ENCODE measurements at regions not wholly inside any gene's neighbourhood (a gene's known extent, or its start where the extent isn't known, plus 50 kb on each side); places are given as distances from the start of the nearest gene placed in this dataset.
"Not testable (repeated sequence)": the region's sequence is repeated elsewhere in the genome, so short reads cannot be mapped to it uniquely, and the experiment has no call there.

DNA sequence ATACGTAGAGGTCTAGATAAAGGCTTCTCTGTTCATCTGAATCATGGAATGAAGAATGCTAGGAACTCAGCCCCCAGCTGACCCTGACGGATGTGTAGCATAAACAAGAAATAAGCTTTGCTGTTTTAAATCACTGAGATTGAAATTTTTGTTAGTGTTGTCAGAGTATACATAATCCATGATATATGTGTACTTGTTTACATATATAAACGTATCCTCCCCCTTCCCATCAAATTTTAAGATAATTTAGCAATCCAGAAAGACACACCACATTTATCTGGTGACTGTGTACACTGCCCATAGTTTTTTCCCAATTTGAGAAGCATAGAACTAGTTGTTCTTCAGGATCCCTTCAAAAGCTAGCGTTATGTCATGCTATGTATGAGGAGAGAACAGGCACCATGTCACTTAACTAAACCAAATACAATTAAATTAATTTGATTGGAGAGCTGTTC, 80.8 kb upstream of the OSMR start:
- ATAC-seq (no peak), DNase-seq (ENCODE audit: missing footprints) (no peak)
- intact Hi-C loops (cut with DNase I), result no loop called here

- ATAC-seq (no peak), DNase-seq (ENCODE audit: missing footprints) (no peak)
- intact Hi-C loops (cut with DNase I), result no loop called here
Measured at GRCh38 chr5:38765399-38765861, 80.4 kb upstream of the OSMR start.

DNA sequence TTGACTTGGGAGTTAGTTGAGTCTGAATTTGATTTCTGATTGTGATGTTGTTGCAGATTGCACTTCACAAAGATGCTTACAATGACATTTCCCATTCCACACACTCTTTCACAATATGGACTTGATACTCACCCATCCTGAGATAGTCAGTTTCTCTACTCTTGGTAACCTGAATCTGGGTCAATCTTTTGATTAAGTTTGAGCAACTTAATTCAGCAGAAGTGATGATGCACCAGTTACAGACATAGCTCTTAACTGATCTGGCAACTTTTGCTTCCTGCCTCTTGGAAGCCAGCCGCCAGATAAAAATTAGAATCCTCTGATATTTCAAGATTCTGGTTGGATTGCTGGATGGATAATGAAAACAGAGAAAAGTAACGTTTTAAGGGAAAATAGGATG, 79.7 kb upstream of the OSMR start:
- ATAC-seq (no peak), DNase-seq (ENCODE audit: missing footprints) (no peak)
- intact Hi-C loops (cut with DNase I), result no loop called here

DNA sequence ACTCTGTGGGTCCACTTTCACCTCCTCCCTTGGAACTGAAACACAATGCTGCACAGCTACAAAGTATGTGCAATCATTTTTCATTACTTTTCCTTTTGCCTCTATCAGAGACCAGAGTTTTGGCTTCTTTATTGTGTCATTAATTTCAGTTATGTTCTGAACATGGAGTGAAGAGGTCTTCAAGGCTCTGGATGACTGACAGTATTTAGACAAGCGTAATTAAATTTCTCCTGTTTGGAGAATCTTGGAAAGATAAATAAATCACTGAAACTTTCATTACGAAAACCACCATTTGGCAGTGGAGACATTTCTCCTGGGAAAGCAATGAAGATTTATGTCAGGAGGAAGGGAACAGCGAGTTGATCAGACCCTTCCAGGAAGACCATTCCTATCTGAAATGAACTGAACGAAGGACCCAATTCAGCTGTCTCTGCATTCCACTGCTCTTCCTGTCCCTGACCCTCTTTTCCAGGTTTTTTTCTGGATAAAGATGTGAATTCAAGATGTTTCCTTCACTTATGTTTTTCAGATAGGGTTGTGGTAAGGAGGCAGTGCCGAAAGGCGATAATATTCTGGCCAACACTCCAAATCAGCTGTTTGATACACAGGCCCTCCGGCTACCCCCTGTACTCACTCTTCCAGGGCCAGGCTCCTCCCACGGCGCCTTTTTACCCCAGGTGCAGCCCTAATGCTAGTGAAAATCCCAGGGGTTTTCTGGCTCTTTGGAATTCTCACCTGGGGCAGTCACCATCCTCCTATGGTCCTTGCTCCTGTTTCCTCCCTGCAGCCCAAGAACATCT, 77.2 kb upstream of the OSMR start:
- ATAC-seq (peak; percentile 84), DNase-seq (ENCODE audit: missing footprints) (no peak)
- intact Hi-C loops (cut with DNase I), result no loop called here

GRCh38 chr5:38772471-38772870, 73.3 kb upstream of the OSMR start:
- no peak for DNase-seq (ENCODE audit: missing footprints)
- intact Hi-C loops (cut with DNase I), result no loop called here
- ATAC-seq, result no peak

DNA sequence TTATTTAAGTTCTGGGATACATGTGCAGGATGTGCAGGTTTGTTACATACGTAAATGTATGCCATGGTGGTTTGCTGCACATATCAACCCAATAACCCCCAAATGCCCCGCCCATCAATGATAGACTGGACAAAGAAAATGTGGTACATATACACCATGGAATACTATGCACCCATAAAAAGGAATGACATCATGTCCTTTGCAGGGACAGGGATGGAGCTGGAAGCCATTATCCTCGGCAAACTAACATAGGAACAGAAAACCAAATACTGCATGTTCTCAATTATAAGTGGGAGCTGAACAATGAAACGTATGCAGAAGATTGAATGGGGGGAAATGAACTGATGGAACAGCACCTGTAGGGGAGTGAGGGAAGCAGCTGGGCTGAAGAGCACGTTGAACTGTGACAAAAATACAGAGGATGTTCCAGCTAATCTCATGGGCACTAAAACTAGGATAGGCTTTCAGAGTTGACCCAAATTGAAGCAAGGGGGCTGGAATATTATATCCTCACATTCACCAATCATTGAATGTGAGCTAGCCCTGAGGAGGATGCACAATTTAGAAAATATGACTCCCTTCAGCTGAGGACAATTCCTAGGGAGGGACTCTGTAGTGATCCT, 70.5 kb upstream of the OSMR start:
- ATAC-seq, result no peak
- DNase-seq (ENCODE audit: missing footprints), result no peak
- intact Hi-C loops (cut with DNase I), result no loop called here

GRCh38 chr5:38776149-38776896, 69.5 kb upstream of the OSMR start:
- ATAC-seq (peak; percentile 42), DNase-seq (ENCODE audit: missing footprints) (no peak)
- intact Hi-C loops (cut with DNase I), result no loop called here

DNA sequence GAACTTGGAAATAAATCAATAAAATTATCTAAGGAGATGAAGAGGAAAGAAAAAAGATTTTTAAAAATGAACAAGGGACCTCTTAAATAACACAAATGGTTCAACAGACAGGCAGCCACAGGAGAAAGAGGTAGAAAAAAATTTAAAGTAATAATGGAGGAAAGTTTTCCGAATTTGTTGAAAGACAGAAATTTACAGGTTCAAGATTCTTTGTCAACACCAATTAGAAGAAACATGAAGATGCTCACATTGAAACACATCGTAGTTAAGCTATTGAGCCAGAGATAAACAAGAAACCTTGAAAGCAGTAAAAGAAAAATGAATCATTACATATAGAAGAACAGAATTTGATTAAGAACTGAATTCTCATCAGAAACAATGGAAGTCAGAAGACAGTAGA, 68.7 kb upstream of the OSMR start:
- intact Hi-C loops (cut with DNase I), result no loop called here
- ATAC-seq (no peak), DNase-seq (ENCODE audit: missing footprints) (no peak)

- ATAC-seq (no peak), DNase-seq (ENCODE audit: missing footprints) (no peak)
- intact Hi-C loops (cut with DNase I), result no loop called here
Measured at GRCh38 chr5:38780316-38780715, 65.5 kb upstream of the OSMR start.

DNA sequence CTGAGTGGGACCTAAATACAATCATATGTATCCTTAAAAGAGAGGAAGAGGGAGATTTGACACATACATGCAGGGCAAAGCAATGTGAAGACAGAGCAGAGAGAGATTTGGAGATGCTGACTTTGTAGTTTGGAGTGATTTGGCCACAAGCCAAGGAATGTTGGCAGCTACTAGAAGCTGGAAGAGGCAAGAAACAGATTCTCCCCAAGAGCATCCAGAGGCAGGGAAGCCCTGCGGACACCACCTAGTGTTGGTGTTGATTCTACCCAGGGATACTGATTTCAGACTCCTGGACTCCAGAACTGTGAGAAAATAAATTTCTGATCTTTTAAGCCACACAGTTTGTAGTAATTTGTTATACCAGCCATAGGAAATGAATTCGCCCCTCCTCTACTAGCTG, 64.9 kb upstream of the OSMR start:
- DNase-seq (ENCODE audit: missing footprints) (peak; percentile 68), ATAC-seq (peak; percentile 76)
- intact Hi-C loops (cut with DNase I), result no loop called here

- no peak for ATAC-seq
- intact Hi-C loops (cut with DNase I), result no loop called here
Measured at GRCh38 chr5:38782180-38782835, 63.5 kb upstream of the OSMR start.

GRCh38 chr5:38783011-38783561, 62.7 kb upstream of the OSMR start:
- intact Hi-C loops (cut with DNase I), result no loop called here
- peak; percentile 92 for ATAC-seq
- DNase-seq (ENCODE audit: missing footprints), result no peak

More at GRCh38 chr5:38782180-38782835, 63.5 kb upstream of the OSMR start:
- DNase-seq (ENCODE audit: missing footprints), result no peak

DNA sequence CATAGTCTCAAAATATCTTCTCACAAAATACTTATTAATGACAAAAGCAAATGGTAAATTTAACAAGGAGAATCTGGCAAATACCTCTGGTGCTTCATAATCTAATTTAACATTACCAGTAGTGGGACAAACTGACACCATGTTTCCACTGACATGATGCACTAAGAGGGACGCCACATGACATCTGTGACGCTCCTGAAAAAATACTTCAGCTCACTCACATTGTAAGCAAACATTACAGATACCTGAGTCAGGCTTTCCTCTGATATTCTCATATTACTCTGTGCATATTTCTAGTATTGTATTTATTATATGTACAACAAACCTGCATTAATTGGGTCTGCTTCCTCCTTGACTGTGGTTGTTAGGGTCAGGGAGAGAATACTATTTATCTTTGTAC, 56.7 kb upstream of the OSMR start:
- intact Hi-C loops (cut with DNase I), result no loop called here
- ATAC-seq, result no peak
- DNase-seq (ENCODE audit: missing footprints), result no peak

GRCh38 chr5:38789777-38790176, 56.0 kb upstream of the OSMR start:
- DNase-seq (ENCODE audit: missing footprints) (no peak), ATAC-seq (no peak)
- intact Hi-C loops (cut with DNase I), result no loop called here

GRCh38 chr5:38790268-38790667, 55.5 kb upstream of the OSMR start:
- DNase-seq (ENCODE audit: missing footprints) (no peak), ATAC-seq (no peak)
- intact Hi-C loops (cut with DNase I), result no loop called here

GRCh38 chr5:38790891-38791290, 54.9 kb upstream of the OSMR start:
- ATAC-seq (no peak), DNase-seq (ENCODE audit: missing footprints) (no peak)
- intact Hi-C loops (cut with DNase I), result no loop called here

DNA sequence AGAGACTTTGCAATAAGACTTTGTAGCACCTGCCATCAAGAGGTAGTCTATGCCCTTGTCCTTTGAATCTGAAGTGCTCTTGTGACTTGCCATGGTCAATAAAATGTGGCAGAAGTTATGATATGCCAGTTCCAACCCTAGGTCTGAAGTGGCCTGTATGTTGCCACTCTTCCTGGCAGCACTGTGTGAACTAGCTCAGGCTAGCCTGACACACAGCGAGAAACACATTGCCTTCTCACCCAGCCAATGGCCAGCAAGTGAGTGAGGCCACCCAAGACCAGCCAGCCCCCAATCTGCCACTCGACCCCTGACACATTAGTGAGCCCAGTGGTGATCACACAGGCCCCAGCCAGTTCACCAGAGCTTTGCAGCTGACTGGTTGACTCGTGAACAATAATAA, 52.7 kb upstream of the OSMR start:
- DNase-seq (ENCODE audit: missing footprints) (no peak), ATAC-seq (no peak)
- intact Hi-C loops (cut with DNase I), result no loop called here

DNA sequence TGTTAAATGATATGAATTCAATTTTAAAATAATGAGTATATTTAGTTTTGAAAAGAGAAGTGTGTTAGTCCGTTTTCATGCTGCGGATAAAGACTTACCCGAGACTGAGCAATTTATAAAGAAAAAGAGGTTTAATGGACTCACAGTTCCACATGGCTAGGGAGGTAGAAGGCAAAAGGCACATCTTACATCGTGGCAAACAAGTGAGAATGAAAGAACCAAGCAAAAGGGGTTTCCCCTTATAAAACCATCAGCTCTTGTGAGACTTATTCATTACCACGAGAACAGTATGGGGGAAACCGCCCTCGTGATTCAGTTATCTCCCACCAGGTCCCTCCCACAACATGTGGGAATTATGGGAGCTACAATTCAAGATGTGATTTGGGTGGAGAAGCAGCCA, 51.8 kb upstream of the OSMR start:
- ATAC-seq; DNase-seq (ENCODE audit: missing footprints); intact Hi-C loops (cut with DNase I): not testable (repeated sequence)

DNA sequence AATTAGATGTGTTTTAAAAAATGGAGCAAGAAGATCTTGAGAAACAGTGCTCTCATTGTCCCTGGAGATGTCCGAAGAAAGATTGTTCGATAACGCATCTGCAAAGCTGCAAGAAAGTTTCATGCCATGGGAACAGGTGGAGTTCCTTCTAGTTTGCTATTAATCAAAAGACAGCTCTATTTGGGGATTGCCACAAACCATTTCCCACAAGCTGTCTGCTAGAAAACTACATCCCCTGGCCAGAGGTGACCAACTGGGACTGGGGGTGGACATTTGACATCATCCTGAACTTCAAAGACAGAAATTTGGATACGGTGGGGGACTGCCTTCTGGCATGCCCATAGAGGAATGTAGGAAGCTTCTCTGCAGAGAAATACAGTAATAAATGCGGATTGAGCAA, 50.8 kb upstream of the OSMR start:
- intact Hi-C loops (cut with DNase I), result no loop called here
- no peak for DNase-seq (ENCODE audit: missing footprints)
- ATAC-seq, result no peak

All from Right ventricle myocardium inferior (tissue), 1 donor.